HG02840 (cell line): ENCODE measurements at regions not wholly inside any gene's neighbourhood (a gene's known extent, or its start where the extent isn't known, plus 50 kb on each side); places are given as distances from the start of the nearest gene placed in this dataset.

ENCODE experiments used
- ATAC-seq: cut with Tn5 transposase; IDR thresholded peaks from one replicate; pipeline ENCODE4 v1.9.1; 2021; ENCODE audit warnings: mild to moderate bottlenecking, moderate library complexity, moderate number of reproducible peaks; ENCODE audit not compliant: unreplicated experiment, low FRiP score

- ATAC-seq = no peak
Observed at GRCh38 chr10:36640626-36641025, 484.8 kb upstream of the ANKRD30A start.

GRCh38 chr10:36638462-36639155 lies 486.8 kb upstream of the ANKRD30A start:
- ATAC-seq = no peak

GRCh38 chr10:36636879-36637278 lies 488.5 kb upstream of the ANKRD30A start:
- ATAC-seq = no peak

DNA sequence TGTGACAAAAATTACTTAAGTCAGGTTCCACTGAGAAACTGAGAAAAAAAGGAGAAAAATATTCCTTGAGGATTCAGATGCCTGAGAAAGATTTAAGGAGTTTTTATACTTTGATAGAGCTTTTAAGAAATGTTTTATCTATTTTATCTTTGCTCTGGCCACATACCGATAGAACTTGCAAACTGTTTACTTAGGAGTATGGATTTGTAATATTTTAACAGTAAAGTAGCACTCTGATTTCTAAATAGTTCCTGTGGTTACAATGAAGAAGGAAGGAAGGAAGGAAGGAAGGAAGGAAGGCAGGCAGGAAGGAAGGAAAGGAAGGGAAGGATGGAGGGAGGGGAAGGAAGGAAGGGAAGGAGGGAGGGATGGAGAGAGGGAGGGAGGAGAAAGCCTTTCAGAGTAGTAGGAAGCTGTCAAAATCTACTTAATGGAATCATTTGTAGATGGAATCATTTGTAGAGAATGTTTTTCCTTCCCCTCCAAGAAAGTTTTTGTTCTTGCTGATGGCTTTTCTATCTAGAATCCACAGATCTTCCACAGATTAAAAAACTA lies 489.0 kb upstream of the ANKRD30A start:
- ATAC-seq = no peak

DNA sequence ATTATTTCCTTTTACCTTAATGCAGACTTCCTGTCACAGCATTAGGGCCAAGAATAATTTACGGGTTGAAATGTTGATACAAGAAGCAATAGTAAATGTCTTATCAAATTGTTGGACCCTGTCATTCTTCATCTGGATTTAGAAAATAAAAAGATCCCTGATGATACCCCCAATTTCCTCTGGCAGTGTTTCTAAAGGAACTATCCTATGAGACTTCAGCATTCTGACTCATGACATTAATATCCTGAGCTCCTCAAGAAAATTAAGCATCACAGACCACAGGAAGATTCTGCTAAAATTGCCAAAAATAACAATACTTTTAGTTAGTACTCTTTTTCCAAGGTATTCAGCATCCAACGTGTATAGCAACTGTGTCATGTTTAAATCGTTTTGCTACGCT lies 490.5 kb upstream of the ANKRD30A start:
- ATAC-seq = no peak

- ATAC-seq = no peak
Observed at GRCh38 chr10:36630267-36630666, 495.1 kb upstream of the ANKRD30A start.

DNA sequence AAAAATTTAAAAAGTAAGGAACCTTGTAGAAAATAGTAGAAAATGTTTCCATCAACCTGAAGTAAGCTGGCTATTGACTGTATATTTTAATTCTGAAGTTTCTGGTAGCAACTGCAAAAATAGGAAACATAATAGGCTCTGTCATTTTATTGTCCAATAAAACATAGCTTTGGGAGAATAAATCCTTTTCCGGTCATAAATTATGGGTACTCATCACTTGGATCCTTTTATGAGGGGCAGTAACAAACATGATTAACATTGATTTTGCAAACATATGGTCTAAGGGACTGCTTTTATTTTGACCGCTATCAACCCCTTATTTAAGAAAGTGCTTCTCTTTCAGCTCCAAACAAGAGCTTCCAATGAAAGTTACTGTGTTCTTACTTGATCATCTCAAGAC lies 495.9 kb upstream of the ANKRD30A start:
- ATAC-seq = no peak

DNA sequence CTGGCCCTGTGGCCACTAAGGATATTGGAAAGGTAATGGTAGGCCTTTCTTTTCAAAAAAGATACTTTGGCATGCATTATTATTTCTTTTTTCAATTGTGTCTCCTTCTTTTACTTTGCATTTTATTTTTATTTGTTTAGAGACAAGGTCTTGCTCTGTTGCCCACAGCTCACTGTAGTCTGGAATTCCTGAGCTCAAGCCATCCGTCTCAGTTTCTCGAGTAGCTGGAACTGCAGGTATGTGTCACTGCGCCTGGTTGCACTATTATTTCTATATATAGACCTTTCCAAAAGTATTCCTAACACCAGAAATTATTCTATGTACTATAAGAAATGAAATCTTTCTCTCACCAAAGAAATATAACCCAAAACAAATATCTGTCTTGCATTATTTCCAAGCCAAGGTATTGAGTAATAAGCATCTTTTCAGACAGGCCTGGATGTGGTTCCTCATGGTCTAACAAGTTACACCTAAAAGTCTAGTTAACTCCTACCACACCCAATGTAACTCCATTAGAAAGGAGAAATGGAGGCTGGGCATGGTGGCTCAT lies 500.8 kb upstream of the ANKRD30A start:
- ATAC-seq = no peak

DNA sequence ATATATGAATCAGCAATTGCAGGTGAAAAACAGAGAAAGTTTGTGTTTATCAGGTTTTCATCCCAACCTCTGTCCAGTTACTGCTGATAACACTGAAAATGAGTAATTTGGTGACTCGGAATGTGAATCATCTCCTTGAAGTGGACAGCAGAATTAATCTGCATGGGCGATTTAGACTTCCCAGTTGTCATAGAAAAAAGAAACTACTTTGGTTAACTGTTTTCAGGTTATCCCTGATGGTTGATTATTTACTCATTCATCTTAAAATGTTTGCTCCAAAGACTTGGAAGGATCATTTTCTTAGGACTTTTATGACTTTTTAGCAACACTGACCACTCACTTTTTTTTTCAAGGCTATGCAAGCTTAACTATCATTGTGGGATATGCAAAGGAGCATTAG lies 504.1 kb upstream of the ANKRD30A start:
- no peak for ATAC-seq

DNA sequence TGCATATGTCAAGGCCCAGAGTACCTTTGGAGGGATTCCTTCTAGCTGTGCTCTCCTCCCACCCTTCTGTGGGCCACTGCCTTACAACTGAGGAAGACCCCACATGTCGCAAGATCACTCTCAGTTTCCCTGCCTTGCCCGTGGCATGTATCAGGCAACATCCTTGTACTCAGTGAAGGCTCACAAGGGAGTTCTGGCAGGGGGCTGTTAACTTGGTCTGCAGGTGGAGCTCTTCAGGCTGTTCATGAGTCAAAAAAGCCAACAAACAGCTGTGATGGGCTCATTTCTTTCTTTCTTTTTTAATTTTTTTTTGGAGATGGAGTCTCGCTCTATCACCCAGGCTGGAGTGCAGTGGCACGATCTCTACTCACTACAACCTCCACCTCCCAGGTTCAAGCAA lies 513.0 kb upstream of the ANKRD30A start:
- ATAC-seq = no peak

- ATAC-seq = no peak
Observed at GRCh38 chr10:36608866-36609265, 516.5 kb upstream of the ANKRD30A start.

- ATAC-seq = no peak
Observed at GRCh38 chr10:36608251-36608650, 517.1 kb upstream of the ANKRD30A start.

- ATAC-seq = no peak
Observed at GRCh38 chr10:36606234-36606839, 519.1 kb upstream of the ANKRD30A start.

- ATAC-seq = no peak
Observed at GRCh38 chr10:36604316-36604715, 521.1 kb upstream of the ANKRD30A start.

DNA sequence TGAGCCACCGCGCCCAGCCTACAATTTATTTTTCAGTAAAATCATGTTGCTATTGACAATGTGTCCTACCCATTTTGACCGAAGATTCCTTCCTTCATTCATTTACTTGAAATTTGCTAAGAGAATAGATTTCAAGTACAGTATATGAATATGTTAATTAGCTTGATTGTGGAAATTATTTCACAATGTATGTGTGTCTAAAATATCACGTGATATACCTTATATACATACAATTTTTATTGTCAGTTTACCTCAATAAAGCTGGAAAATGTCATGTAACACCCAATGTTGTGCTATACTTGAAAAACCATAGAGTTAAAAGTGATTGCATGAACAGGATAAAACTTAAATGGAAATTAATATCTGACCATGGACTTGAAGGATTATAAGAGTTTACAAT lies 521.7 kb upstream of the ANKRD30A start:
- no peak for ATAC-seq

DNA sequence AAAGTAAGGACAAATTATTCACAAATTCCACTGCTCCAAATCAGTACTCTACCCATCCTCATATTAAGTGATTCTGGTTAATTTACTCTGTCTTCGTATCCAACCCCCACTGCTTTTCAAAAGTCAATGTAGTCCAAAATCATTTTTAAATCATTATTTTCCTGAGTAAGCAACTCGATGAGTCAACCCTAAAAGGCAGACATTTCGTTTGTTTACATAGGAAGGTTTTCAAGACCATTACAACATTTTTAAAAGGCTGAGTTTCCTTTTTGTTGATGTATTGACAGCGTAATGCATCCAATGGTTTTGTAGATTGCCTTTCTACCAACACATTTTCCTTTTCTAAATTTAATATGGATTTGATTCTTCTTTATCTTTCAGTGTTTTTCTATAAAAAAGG lies 523.0 kb upstream of the ANKRD30A start:
- no peak for ATAC-seq

DNA sequence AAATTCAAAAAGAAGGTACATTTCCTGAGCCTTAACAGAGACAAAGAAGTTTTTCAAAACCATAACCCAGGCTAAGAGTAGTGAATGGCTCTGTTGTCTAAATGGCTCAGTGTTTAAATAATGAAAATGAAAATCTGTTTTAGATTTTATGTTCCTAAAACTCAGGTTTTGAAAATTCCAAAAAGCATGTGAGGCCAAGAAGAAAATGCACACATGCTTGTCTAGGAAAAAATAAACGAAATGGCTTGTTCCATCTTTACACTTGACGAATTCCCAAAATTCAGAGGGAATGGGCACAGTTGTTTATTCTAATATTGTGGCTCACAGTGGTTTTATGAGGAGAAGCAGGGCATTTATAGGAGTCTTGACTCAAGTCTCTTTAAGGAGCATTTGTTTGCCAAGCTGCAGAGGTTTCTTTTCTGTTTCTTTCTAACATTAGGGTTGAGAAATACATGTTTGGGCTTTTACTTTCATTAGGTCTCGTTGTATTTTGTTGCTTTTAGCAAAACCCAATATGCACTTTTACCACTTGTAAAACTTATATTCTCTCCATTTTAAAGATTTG lies 527.6 kb upstream of the ANKRD30A start:
- ATAC-seq = no peak

- no peak for ATAC-seq
Observed at GRCh38 chr10:36592964-36593363, 532.4 kb upstream of the ANKRD30A start.

GRCh38 chr10:36591436-36591835 lies 534.0 kb upstream of the ANKRD30A start:
- no peak for ATAC-seq

DNA sequence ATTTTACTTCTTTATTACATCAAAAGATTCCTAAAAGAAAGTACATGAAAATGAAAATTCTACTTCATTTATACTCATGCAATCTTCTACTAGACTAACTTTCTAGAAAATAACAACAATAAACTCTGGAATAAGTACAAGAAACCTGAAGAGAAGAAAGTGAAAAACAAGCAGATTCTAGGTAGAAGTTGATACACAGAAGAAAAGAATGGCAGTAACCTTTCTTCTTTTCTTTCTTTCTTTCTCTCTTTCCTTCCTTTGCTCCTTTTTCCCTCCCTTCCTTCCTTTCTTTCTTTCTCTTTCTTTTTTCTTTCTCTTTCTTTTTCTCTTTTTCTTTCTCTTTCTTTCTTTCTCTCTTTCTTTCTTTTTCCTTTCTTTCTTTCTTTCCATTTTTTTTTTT lies 541.7 kb upstream of the ANKRD30A start:
- no peak for ATAC-seq

GRCh38 chr10:36581237-36581636 lies 544.2 kb upstream of the ANKRD30A start:
- no peak for ATAC-seq

- no peak for ATAC-seq
Observed at GRCh38 chr10:36578306-36578705, 547.1 kb upstream of the ANKRD30A start.
